AML-193 (cell line): ENCODE measurements at regions not wholly inside any gene's neighbourhood (a gene's known extent, or its start where the extent isn't known, plus 50 kb on each side); places are given as distances from the start of the nearest gene placed in this dataset.

Source experiments
- DNase-seq, 2 experiments: peaks; one replicate each; lab custom pipeline; 2025; lab: John Stamatoyannopoulos, UW

- no peak for DNase-seq
Observed at GRCh38 chr9:86659413-86660046, 287.8 kb downstream of the GAS1 start.

- DNase-seq, result no peak
Observed at GRCh38 chr9:86655147-86655546, 292.2 kb downstream of the GAS1 start.

GRCh38 chr9:86653466-86653865 is 293.8 kb downstream of the GAS1 start:
- no peak for DNase-seq

GRCh38 chr9:86652736-86653135 is 294.6 kb downstream of the GAS1 start:
- no peak for DNase-seq

GRCh38 chr9:86649913-86650312 is 295.7 kb upstream of the TUT7 start:
- no peak for DNase-seq

DNA sequence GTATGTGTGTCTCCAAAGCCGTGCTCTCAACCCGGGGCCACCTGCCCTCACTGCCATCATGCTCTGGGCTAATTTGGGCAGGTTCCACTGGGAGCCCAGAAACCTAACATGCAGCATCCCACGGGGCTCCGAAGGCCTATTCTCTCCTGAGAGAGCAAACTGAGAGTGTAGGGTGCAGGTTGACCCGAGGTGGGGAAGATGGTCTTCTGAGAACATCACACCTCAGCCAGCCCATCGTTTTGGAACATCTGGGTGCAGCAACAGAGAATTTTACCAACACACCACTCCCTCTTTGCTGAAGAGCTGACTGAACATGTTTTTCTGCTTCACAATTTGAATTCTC is 294.6 kb upstream of the TUT7 start:
- no peak for DNase-seq

- DNase-seq, result no peak
Observed at GRCh38 chr9:86648156-86648827, 294.1 kb upstream of the TUT7 start.

- no peak for DNase-seq
Observed at GRCh38 chr9:86645303-86645702, 291.1 kb upstream of the TUT7 start.

DNA sequence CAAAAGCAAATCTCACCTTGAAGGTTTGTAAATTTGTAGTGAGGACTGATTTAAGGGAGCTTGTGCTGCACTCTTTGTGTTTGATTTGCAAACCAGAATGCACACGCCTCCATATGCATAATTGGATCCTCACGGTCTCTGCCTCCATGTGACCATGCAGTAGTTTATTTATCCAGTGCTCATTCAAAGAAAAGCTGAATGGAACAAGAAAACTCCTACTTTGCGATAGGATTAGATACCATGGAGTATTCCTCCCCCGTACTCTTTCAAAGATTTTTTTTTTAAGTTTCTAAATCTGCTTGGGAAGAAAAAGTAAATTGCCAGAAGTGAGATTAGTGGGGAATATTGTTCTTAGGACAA is 290.4 kb upstream of the TUT7 start:
- no peak for DNase-seq

- DNase-seq, result no peak
Observed at GRCh38 chr9:86643946-86644674, 289.9 kb upstream of the TUT7 start.

GRCh38 chr9:86642721-86643120 is 288.5 kb upstream of the TUT7 start:
- no peak for DNase-seq

DNA sequence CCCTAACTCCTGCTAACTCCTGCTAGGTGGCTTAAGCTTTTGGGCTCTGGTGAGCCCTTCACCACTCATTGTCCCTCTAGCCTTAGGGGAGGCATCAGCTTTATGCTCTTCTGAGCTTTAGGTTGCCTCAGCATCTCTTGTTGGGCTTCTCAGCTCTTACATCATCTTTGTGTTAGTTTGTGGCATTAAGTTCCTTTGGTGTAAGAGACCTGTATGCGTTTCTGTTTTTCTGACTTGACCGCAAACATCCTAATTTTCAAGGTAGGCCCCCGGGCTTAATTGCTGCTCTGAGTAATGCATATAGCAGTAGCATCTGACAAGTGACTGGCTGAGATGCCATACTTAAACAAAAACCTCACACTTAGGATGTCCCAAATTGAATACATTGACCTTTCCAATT is 287.8 kb upstream of the TUT7 start:
- no peak for DNase-seq

- no peak for DNase-seq
Observed at GRCh38 chr9:86639899-86640379, 285.7 kb upstream of the TUT7 start.

DNA sequence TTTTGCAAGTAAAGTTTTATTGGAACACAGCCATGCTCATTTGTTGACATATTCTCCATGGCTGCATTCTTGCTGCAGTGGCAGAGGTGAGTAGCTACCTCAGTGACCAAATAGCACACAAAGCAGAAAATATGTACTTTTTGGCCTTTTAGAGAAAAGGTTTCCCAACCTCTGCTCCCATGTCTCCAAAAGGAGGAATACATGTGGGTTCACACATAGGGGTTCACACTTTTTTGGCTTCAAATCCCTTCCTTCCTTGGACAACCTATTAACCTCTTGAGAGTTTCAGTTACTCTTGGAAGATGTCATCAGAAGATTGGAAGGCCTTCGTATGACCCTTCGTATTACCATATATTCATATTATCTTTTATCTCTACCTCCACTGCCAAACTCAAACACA is 285.1 kb upstream of the TUT7 start:
- DNase-seq, result no peak

GRCh38 chr9:86638109-86638508 is 283.9 kb upstream of the TUT7 start:
- DNase-seq, result no peak

- DNase-seq, result no peak
Observed at GRCh38 chr9:86637515-86637914, 283.3 kb upstream of the TUT7 start.

GRCh38 chr9:86636519-86636918 is 282.3 kb upstream of the TUT7 start:
- no peak for DNase-seq

DNA sequence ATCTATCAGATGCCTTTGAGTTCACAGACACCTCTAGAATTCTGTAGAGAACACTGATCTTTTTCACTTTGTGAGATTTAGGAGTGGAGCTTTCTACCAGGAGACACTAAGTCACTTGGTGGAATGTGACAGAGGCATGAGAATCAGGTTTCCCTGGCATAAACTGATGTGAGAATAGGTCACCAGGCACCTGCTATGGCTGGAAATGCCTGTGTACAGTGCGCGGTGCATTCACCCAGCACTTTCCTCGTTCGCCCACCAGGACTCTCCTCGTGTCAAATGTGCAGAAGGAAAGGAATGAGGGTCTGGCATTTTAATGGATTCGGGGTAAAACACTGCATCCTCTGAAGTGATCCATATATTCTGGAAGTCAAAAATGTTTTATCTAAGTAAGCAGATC is 281.8 kb upstream of the TUT7 start:
- no peak for DNase-seq

DNA sequence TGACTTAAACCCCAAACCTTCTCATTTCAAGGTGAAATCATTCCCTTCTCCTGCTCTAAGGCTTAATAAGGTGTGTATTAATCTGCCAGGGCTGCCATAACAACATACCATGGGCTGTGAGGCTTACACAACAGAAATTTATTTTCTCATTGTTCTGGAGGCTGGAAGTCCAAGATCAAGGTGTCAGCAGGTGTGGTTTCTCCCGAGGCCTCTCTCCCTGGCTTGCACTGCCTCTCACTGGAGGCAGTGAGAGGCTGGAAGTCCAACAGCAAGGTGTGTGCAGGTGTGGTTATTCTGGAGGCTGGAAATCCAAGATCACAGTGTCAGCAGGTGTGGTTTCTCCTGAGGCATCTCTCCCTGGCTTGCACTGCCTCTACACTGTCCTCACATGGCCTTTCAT is 280.3 kb upstream of the TUT7 start:
- DNase-seq, result no peak

GRCh38 chr9:86633945-86634344 is 279.7 kb upstream of the TUT7 start:
- no peak for DNase-seq

DNA sequence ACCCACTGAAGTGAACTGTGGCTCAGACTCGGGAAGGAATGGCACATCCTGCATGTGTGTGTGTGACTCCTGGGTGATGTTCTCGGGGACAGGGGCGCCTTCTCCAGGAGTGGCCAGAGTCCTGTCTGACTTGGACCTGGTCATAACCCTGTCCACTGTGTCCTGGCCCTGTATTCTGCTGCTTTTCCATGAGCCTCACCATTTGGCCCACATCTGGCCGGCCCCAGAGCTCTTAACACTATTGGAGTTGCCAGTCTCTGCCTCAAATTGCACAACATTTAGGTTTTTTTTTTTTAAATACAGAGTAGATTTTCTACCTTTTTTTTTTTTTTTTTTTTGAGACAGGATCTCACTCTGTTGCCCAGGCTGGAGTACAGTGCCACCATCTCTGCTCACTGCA is 278.3 kb upstream of the TUT7 start:
- no peak for DNase-seq

GRCh38 chr9:86629530-86629929 is 275.3 kb upstream of the TUT7 start:
- no peak for DNase-seq

- no peak for DNase-seq
Observed at GRCh38 chr9:86626802-86627201, 272.6 kb upstream of the TUT7 start.

- no peak for DNase-seq
Observed at GRCh38 chr9:86624630-86625029, 270.4 kb upstream of the TUT7 start.
